Smooth muscle cell (in vitro differentiated cells): ENCODE measurements at regions not wholly inside any gene's neighbourhood (a gene's known extent, or its start where the extent isn't known, plus 50 kb on each side); places are given as distances from the start of the nearest gene placed in this dataset.

Experiments used
- DNase-seq: peaks from one replicate; lab custom pipeline; 2025; ENCODE audit not compliant: unreplicated experiment; lab: John Stamatoyannopoulos, UW
- H2AFZ ChIP-seq: fragments of 200-600 bp; sonication (generic); 2 replicates; pipeline ENCODE4 v1.6.0; 2016; ENCODE audit warnings: antibody characterized with exemption, low read depth, mild to moderate bottlenecking
- H3F3A ChIP-seq: fragments of 200-600 bp; sonication (generic); 2 replicates; pipeline ENCODE4 v1.6.0; 2017; ENCODE audit warnings: antibody characterized with exemption, low read depth
- H3K27ac ChIP-seq: fragments of 200-600 bp; sonication (generic); 2 replicates; pipeline ENCODE4 v1.5.1; 2016; ENCODE audit warnings: low read depth, mild to moderate bottlenecking
- H3K27me3 ChIP-seq: fragments of 200-600 bp; sonication (generic); 2 replicates; pipeline ENCODE4 v1.6.1; 2016; ENCODE audit warnings: low read depth, mild to moderate bottlenecking
- H3K36me3 ChIP-seq: fragments of 200-600 bp; sonication (generic); 2 replicates; pipeline ENCODE4 v1.5.1; 2016; ENCODE audit warnings: low read depth
- H3K4me1 ChIP-seq: fragments of 200-600 bp; sonication (generic); 2 replicates; pipeline ENCODE4 v1.5.1; 2016; ENCODE audit warnings: low read depth
- H3K4me2 ChIP-seq: fragments of 200-600 bp; sonication (generic); 2 replicates; pipeline ENCODE4 v1.6.0; 2016; ENCODE audit warnings: mild to moderate bottlenecking
- H3K4me3 ChIP-seq: fragments of 200-600 bp; sonication (generic); 2 replicates; pipeline ENCODE4 v1.5.1; 2016; ENCODE audit warnings: mild to moderate bottlenecking
- H3K79me2 ChIP-seq: fragments of 200-600 bp; sonication (generic); 2 replicates; pipeline ENCODE4 v1.6.0; 2016; ENCODE audit warnings: low read depth, mild to moderate bottlenecking
- H3K9ac ChIP-seq: fragments of 200-600 bp; sonication (generic); 2 replicates; pipeline ENCODE4 v1.6.0; 2016; ENCODE audit warnings: low read depth
- H3K9me3 ChIP-seq: fragments of 200-600 bp; sonication (generic); replicated peaks from 2 replicates; pipeline ENCODE4 v1.5.1; 2016; ENCODE audit warnings: low read depth
- H4K20me1 ChIP-seq: fragments of 200-600 bp; sonication (generic); 2 replicates; pipeline ENCODE4 v1.6.0; 2016; ENCODE audit warnings: low read depth
- WGBS: methylation state at CpG from one replicate; pipeline ENCODE4 v1.1.7; 2016; ENCODE audit warnings: low lambda C conversion rate; 5-methylcytosine and 5-hydroxymethylcytosine counted together
- TF ChIP-seq, protein P1 (sequence below): fragments of 200-600 bp; sonication (generic); IDR thresholded peaks from 2 replicates; pipeline ENCODE4 v1.5.1; 2017; ENCODE audit warnings: borderline replicate concordance, mild to moderate bottlenecking, antibody characterized with exemption; ENCODE audit not compliant: insufficient read depth, poor library complexity, severe bottlenecking

DNA sequence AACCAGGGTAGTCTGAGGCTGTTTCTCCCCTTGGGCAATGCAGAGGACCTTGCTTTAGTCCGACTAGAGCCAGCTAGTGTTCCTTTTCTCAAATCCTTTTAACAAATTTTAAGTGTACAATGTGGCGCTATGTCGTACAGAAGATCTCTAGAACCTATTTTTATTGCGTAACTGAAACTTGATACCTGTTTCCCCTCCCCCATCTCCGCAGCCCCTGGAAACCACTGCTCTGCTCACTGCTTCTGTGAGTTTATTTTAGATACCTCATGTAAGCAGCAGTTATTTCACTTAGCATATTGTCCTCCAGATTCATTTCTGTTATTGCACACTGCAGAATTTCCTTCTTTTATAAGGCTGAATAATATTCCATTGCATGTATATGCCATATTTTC is 1092.3 kb downstream of the AACS start:
- no peaks in the 10 kb centered on the region for H3F3A ChIP-seq
- no peaks in the 10 kb centered on the region for H4K20me1 ChIP-seq
- H3K4me3 ChIP-seq: no peak overlapping the region
- DNase-seq: no peak
- 88% methylated on average over 5 of the region's 5 CpGs for WGBS
- H3K4me2 ChIP-seq: no peak overlapping the region
- no peaks in the 10 kb centered on the region for H3K27me3 ChIP-seq
- no peak overlapping the region for H3K27ac ChIP-seq
- TF ChIP-seq, protein P1, sequence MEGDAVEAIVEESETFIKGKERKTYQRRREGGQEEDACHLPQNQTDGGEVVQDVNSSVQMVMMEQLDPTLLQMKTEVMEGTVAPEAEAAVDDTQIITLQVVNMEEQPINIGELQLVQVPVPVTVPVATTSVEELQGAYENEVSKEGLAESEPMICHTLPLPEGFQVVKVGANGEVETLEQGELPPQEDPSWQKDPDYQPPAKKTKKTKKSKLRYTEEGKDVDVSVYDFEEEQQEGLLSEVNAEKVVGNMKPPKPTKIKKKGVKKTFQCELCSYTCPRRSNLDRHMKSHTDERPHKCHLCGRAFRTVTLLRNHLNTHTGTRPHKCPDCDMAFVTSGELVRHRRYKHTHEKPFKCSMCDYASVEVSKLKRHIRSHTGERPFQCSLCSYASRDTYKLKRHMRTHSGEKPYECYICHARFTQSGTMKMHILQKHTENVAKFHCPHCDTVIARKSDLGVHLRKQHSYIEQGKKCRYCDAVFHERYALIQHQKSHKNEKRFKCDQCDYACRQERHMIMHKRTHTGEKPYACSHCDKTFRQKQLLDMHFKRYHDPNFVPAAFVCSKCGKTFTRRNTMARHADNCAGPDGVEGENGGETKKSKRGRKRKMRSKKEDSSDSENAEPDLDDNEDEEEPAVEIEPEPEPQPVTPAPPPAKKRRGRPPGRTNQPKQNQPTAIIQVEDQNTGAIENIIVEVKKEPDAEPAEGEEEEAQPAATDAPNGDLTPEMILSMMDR: no peak
- no peaks in the 10 kb centered on the region for H3K36me3 ChIP-seq
- H3K4me1 ChIP-seq: no peaks in the 10 kb centered on the region
- H3K79me2 ChIP-seq: no peaks in the 10 kb centered on the region
- no peak overlapping the region for H2AFZ ChIP-seq
- H3K9me3 ChIP-seq: no peaks in the 10 kb centered on the region
- no peak overlapping the region for H3K9ac ChIP-seq

DNA sequence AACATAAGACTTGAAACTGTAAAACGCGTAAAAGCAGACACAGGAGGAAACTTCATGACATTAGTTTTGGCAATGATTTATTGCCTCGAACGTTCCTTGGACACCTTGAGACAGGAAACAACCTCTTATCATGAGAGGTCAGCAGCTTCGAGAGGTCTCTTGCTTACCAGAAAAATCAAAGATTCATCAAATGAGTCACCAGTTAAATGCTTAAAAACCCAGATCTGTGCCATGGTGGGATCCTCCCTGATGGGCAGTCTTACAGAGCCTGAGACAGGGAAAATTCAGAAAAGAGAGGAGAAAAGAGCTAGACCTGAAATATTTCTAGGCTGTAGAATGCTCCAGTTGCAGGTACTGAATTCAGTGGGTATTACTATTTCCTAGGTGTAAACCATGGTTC is 1093.9 kb downstream of the AACS start:
- no peaks in the 10 kb centered on the region for H3K9me3 ChIP-seq

DNA sequence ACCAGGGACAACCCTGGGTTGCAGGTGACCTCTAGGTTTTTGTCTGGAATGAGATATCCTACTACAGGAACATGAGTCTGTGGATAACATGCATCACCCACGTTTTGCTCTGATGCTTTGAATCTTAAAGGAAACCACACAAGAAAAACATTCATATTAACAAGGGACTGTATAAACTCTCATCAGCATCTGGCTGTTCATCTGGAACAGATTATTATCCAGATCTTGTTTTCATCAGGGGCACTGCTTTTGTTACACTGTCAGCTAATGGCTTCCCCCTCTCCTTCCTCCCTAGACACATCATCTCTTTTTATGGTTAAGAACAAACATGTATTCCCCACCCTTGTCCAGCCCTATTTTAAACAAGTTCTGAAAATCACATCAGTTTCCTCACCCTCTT is 1095.7 kb downstream of the AACS start:
- Histone ChIP-seq H3K4me3 (no peak overlapping the region), H4K20me1 (no peaks in the 10 kb centered on the region), H3K4me1 (no peaks in the 10 kb centered on the region), H3K4me2 (no peak overlapping the region), H2AFZ (no peak overlapping the region), H3K36me3 (no peaks in the 10 kb centered on the region), H3K27ac (no peak overlapping the region), H3K27me3 (no peaks in the 10 kb centered on the region), H3K79me2 (no peaks in the 10 kb centered on the region), H3K9me3 (no peaks in the 10 kb centered on the region), H3F3A (no peaks in the 10 kb centered on the region), H3K9ac (no peak overlapping the region)
- TF ChIP-seq, protein P1: no peak
- DNase-seq: no peak
- WGBS: 55% methylated on average over 1 of the region's 1 CpG

More for the DNA sequence above, 1093.9 kb downstream of the AACS start:
- H4K20me1 ChIP-seq: no peaks in the 10 kb centered on the region
- H3F3A ChIP-seq: no peaks in the 10 kb centered on the region
- H3K4me2 ChIP-seq: no peak overlapping the region
- H3K27me3 ChIP-seq: no peaks in the 10 kb centered on the region
- no peak overlapping the region for H3K4me3 ChIP-seq
- H3K27ac ChIP-seq: no peak overlapping the region
- no peak overlapping the region for H2AFZ ChIP-seq
- no peaks in the 10 kb centered on the region for H3K79me2 ChIP-seq
- H3K4me1 ChIP-seq: no peaks in the 10 kb centered on the region
- H3K9ac ChIP-seq: no peak overlapping the region
- 83% methylated on average over 5 of the region's 5 CpGs for WGBS
- TF ChIP-seq, protein P1: no peak
- no peak for DNase-seq
- H3K36me3 ChIP-seq: no peaks in the 10 kb centered on the region

DNA sequence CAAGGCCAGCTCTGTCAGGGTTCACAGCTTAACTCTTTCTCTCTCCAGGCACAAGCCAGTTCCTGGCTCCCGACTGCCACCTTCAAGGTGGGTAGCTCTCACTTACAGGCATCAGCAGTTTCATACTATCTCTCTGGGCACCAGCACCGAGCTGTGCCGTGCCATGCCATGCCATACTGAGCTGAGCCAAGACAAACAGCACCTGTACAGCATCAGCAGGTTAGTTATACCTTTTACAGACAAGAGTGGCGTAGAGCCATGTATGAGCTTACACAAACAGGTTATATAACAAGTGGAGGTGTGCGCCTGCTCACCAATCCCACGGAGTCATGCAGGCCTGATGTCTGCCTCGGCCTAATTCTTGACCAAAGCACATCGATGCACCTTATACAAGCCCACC is 1098.7 kb downstream of the AACS start:
- no peaks in the 10 kb centered on the region for H3K36me3 ChIP-seq
- no peak for DNase-seq
- H4K20me1 ChIP-seq: no peaks in the 10 kb centered on the region
- no peaks in the 10 kb centered on the region for H3K4me1 ChIP-seq
- 89% methylated on average over 8 of the region's 8 CpGs for WGBS
- H3K4me2 ChIP-seq: no peak overlapping the region
- no peak overlapping the region for H3K4me3 ChIP-seq
- TF ChIP-seq, protein P1: no peak
- H3K79me2 ChIP-seq: no peaks in the 10 kb centered on the region
- H3F3A ChIP-seq: no peaks in the 10 kb centered on the region
- no peak overlapping the region for H3K27ac ChIP-seq
- H2AFZ ChIP-seq: no peak overlapping the region
- no peaks in the 10 kb centered on the region for H3K9me3 ChIP-seq
- no peak overlapping the region for H3K9ac ChIP-seq
- no peaks in the 10 kb centered on the region for H3K27me3 ChIP-seq
